VCaP (cell line): ENCODE measurements at regions not wholly inside any gene's neighbourhood (a gene's known extent, or its start where the extent isn't known, plus 50 kb on each side); places are given as distances from the start of the nearest gene placed in this dataset.

ENCODE experiments used
- H3K27ac ChIP-seq: fragments of 450-650 bp; 2 replicates; pipeline ENCODE4 v1.5.1; 2017
- TF ChIP-seq, protein P1 (sequence below): fragments of 450-650 bp; conservative IDR thresholded peaks from 2 replicates; pipeline ENCODE4 v1.5.1; 2017; ENCODE audit warnings: mild to moderate bottlenecking, moderate library complexity

GRCh38 chr13:101003566-101003965 is 329.0 kb upstream of the TMTC4 start:
- no peak overlapping the region for H3K27ac ChIP-seq
- TF ChIP-seq, protein P1, sequence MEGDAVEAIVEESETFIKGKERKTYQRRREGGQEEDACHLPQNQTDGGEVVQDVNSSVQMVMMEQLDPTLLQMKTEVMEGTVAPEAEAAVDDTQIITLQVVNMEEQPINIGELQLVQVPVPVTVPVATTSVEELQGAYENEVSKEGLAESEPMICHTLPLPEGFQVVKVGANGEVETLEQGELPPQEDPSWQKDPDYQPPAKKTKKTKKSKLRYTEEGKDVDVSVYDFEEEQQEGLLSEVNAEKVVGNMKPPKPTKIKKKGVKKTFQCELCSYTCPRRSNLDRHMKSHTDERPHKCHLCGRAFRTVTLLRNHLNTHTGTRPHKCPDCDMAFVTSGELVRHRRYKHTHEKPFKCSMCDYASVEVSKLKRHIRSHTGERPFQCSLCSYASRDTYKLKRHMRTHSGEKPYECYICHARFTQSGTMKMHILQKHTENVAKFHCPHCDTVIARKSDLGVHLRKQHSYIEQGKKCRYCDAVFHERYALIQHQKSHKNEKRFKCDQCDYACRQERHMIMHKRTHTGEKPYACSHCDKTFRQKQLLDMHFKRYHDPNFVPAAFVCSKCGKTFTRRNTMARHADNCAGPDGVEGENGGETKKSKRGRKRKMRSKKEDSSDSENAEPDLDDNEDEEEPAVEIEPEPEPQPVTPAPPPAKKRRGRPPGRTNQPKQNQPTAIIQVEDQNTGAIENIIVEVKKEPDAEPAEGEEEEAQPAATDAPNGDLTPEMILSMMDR = no peak

- H3K27ac ChIP-seq = no peak overlapping the region
- TF ChIP-seq, protein P1 = no peak
These were observed 314.8 kb upstream of the TMTC4 start for GRCh38 chr13:100989392-100989791.

- no peak overlapping the region for H3K27ac ChIP-seq
- TF ChIP-seq, protein P1 = no peak
These were observed 314.3 kb upstream of the TMTC4 start for GRCh38 chr13:100988921-100989320.

DNA sequence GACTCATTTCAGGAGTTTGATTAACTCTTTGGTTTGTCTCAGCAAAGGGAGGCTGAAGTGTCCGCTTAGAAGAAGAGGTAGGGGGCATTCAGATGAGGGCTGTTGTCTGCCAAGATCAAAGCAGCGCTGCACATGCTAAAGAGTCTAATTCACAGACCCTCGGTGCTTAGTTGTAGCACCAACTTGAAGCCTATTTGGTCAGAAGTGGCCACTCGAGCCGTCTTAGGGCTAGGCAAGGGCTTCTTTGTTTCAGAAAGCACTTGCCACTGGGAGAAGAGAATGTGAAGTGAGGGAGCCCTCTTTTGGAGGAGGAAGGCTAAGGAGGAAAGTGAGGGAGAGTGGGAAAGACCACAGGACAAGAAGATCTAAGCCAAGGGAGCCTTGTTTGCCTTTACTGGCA is 313.4 kb upstream of the TMTC4 start:
- TF ChIP-seq, protein P1 = peak; percentile 57
- H3K27ac ChIP-seq = no peak overlapping the region

- H3K27ac ChIP-seq = no peak overlapping the region
- TF ChIP-seq, protein P1 = no peak
These were observed 312.0 kb upstream of the TMTC4 start for GRCh38 chr13:100986571-100986970.

DNA sequence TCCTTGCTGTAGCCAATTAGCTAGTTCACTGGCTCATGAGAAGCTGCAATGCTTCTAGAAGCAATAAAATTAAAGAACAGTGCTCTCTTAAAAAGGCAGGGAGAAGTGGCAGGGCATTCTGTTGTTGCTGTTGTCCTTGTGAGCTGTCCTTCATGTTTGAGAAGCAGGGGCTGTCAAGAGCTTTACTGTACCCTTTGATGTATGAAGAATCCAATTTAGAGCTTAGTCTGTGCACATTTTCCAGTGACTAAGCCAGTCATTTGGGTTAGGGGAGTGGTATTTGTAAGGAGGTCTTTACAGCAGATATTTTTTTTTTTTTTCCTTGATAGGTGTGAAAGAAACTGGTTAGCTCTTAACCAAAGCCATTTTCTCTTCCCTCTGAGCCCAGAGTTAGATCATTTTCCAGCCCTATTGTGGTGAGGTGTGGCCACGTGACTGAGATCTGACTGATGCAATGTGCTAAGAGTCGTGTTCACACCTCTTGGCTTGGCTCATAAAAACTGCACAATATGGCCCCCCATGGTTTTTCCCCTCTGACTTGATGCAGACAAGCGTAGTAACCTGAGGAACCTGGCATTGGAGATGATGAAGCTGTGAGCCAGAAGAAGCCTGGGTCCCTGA is 309.6 kb upstream of the TMTC4 start:
- TF ChIP-seq, protein P1 = no peak
- H3K27ac ChIP-seq = no peak overlapping the region

DNA sequence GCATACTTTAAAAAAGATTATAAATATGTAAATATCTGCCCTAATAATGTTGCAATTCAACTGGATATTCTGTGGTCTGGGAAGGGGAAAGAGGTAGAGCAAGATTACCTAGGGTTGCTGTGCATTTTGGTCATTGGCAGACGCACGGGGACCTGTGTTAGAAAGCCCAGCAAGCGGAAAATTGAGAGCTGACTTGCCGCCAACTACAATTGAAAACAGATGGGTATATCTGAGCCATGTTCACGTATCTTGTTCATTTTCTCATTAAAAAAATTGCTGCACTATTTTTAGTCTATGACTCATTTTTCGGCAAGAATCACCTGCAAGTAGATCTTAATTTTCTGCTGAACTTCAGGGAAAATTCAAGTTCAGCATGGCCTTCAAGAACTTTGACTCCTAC is 308.5 kb upstream of the TMTC4 start:
- TF ChIP-seq, protein P1 = no peak
- H3K27ac ChIP-seq = no peak overlapping the region
